ENCODE measurements at regions not wholly inside any gene's neighbourhood (a gene's known extent, or its start where the extent isn't known, plus 50 kb on each side); places are given as distances from the start of the nearest gene placed in this dataset.

DNA sequence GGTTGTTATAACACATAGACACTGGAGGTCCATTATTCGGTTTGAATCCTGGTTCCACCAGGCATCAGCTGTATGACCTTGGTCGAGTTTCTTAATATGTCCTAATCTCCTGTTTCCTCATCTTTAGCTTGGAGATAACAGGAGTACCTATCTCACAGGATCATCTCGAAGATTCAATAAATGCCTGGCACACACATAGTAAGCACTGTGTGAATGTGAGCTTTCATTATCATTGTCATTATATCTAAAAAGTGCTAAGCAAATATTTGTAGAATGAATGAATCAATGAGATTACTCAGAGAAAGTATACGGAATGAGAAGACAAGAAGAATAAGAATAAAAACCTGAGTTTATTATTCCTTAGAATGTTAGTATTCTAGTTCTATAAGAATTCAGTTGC lies 227.4 kb upstream of the CFAP20DC start:
- DNase-seq: no peak

DNA sequence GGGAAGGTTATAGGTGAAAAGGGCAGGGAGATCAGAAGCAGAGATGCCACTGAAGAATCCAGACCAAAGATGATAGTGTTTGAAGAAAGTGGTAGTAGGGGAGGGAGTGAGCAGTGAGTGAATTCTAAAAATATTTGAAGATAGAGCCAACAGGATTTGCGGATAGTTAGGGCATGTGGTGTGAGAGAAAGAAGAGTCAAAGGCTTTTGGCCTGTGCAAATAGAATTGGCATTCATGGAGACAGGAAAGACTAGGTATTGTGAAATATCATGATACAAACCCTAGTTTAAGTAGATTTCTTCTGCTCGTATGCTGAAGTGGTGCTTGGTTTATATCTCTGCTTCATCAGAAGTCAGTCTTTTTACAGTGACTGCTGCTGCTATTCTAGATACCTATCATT lies 224.2 kb upstream of the CFAP20DC start:
- DNase-seq: no peak

DNA sequence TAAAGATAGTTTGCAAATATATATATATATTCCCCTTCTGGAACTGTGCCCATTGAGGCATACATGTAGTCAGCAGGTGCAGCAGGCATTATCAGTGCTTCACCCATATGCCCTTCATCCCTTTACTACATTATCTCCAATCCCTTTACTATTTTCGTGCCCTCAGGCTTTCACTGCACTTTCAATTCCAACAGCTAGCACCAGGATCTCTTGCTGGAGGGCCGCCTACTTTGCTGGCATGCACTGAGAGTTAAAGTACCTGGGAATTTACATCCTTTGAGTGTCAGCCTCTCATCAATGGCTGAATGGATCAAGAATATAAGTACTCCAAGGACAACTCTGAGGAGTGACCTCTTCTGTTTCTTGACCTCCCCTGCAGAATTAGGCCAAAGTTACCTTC lies 222.1 kb upstream of the CFAP20DC start:
- DNase-seq: no peak

DNA sequence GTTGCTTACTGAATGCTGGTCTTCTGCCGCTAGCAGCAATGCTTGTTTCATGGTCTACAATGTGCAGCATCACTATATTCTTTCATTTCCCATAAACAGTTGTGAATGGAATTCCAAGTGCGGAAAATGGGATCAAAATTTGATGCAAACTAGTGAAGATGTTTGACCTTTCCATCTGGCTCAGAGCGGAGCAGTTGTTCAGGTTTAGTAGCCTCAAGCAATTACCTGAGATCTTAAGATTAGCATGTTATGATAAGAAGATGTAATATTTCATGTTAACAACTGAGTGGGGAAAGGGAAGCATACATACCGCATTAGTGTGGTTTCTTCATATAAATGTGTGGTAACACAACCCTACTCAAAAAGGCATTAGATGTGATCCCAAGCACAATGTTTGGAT lies 221.1 kb upstream of the CFAP20DC start:
- no peak for DNase-seq

DNA sequence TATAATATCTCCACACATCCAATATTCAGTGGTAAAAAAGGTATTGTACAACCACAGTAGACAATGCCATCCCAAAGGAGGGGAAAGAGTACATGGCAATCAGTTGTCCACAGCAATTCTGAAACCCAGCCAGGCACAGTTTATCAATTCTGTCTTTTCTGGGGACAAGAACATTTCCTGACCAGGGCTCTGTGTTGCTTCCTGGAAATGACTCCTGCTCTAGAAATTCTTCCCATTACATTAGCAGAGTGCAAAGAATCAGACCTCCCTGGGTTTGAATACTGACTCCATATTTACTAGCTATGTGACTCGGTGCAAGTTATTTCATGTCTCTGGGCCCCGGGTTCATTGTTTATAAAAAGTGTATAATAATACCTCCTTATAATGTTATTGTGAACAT lies 220.4 kb upstream of the CFAP20DC start:
- DNase-seq: no peak

DNA sequence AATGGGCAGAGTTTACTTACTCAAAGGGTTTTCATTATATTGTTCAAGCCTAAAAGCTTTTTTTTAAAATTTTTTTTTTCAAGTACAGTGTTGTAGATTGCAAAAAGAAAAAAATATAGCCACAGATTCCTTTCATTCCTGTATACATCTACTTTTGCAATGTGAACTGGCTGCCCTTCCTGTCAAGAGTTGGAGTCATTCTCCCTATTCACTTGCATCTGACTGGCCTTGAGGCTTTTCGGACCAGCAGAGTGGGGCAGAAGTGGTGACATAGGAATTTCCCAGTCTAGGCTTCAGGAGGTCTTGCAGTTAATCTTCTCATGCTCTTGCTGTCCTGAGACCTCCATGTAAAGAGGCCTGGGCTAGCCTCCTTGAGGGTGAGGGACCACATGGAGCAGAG lies 218.3 kb upstream of the CFAP20DC start:
- DNase-seq: no peak

DNA sequence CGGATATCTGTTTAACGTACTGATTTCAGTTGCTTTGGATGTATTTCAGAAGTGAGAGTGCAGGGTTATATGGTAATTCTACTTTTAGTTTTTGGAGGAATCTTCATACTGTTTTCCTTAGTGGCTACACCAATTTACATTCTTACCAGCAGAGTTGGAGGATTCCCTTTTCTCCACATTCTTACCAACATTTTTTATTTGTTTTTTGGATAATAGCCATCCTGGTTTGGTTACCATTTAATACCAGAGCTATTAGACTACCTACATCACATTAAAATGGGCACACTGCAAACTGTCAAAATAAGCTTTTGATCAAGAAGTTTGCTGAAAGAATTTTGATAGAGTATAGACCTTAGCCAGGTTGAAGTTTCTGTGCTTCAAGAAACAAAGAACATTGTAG lies 217.2 kb upstream of the CFAP20DC start:
- DNase-seq: no peak

DNA sequence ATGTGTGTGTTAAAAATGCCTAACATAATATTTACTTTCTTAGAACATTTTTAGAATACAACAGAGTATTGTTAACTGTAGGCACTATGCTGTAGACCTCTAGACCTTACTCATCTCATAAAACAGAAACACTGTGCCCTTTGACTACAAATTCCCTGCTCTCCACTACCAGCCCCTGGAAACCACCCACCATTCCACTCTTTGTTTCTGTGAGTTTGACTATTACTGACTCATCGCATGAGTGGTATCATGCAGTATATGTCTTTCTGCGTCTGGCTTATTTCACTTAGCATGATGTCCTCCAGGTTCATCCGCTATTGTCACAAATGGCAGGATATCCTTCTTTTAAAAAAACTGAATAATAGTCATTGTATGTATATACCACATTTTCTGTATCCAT lies 216.7 kb upstream of the CFAP20DC start:
- DNase-seq: no peak

DNA sequence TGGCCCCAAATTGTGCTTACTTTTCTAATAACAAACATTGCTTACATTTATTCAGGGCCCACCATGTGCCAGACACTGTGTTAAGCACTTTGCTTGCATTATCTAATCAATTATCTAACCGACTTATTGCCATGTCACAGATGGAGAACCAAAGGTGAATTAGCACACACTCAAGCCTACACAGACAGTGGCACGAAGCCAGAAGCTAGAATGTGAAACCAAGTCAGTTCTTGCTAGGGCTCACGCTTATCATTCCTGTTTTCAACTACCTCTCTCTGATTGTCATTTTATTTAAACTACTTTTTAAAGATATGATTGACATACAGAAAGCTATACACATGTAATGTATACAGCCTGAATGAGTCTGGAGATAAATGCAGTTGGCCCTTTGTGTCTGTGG lies 215.7 kb upstream of the CFAP20DC start:
- DNase-seq: no peak

DNA sequence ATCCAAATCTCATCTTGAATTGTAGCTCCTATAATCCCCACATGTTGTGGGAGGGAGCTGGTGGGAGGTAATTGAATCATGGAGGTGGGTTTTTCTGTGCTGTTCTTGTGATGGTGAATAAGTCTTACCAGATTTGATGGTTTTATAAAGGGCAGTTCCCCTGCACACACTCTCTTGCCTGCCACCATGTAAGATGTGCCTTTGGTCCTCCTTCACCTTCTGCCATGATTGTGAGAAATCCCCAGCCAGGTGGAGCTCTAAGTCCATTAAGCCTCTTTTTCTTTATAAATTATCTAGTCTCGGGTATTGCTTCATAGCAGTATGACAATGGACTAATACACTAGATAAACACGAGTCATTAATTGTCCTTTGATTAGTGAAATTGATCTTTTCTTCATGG lies 214.5 kb upstream of the CFAP20DC start:
- no peak for DNase-seq

DNA sequence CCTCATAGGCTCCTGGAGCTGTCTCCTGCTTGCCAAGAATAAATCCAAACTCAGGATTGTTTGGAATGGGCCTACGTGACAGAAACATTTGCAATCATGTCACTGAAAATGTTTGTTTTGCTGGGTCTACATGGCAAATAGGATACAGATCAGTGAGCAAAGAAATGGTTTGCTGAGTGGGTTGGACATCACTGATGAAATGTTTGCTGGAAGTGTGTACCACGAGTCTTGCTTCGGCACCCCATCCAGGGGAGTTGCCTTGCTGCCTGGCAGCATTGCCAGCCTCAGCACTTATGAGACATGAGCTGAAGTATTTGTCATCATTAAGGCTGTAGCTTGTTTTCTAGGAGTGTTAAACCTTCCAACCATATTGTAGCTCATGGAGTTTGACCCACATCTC lies 213.3 kb upstream of the CFAP20DC start:
- no peak for DNase-seq

DNA sequence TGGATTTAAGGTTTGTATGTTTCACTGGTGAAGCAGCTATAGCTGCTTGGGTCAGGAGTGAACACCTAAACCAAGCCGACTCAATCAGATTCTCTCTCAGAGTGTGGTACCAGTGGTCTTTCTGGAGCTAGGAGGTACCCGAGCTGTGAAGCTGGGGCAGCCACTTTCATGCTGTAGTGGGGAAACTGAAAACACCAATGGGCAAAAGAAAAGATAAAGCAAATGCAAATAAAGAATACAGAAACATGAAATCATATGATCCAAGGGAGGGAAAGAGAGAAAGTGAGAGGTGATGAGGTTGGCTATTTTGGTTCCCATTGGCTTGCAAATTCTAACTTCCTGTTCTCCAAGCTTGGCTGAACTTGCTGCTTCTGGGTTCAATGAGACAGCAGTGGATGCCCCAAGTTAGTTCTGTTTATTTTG lies 212.3 kb upstream of the CFAP20DC start:
- no peak for DNase-seq

DNA sequence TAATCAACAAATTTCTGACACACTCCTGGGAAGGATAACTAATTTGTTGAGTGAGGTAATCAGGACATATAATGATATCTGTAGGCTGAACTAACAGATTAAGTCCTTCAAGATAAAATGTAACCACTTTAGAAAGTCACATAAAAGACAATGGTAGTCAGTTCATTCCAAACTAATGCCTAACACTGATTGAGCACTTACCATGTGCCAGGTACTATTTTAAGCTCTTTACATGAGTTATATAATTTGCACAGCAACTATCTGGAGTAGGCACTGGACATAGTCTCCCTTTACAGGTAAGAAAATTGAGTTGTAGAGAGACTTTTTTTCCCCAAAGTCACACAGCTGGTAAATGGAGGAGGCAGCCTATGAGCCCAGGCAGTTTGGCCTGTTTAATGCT lies 211.2 kb upstream of the CFAP20DC start:
- DNase-seq: no peak

DNA sequence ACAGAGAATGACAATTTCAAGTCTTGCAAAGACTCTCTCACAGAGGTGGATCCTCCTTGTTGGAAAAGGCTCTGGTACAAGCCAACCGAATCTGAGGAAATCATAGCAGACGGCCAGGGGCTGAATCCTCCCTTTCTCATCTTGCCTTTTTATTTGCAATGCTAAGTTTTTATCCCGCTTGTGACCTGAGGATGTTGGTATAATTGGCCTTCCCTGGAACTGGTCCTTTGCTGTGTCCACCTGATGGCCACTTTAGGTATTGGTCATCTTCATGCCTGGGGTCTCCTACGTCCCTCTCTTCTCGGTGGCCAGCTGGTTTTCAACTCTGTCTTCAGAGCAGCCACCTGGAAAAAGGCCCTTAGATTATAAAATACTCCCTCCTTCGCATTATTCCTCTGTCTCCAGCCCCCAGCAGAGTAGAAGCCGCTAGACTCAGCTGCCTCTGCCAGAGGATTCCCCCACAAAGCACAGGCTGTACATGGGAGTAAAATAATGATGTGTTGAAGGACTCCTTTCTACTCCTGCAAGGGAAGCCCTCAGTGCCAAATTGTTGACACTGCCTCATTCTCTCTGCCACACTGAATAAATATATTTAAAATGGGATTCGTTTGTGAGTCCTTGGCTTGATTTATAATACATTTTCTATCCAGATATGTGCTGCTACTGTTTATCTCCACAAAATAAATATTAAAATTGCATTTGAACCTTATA lies 208.9 kb upstream of the CFAP20DC start:
- no peak for DNase-seq

DNA sequence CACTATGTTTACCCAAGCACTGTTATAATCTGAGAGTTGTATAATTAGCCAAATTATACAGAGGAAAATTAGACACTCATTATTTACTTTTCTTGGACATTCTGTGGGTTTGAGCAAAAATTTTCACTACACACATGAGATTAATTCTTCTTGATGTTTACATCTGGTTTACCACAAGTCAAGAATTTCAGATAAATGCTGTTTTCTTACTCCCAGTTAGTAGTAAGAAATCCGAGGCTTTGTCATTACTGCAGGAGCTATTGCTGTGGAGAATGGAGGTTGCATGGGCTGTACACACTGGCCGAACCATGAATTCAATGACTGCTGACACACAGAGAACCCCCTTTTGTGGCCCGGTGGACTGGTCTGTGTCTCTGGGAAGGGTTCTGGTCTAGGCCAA lies 207.7 kb upstream of the CFAP20DC start:
- DNase-seq: no peak

DNA sequence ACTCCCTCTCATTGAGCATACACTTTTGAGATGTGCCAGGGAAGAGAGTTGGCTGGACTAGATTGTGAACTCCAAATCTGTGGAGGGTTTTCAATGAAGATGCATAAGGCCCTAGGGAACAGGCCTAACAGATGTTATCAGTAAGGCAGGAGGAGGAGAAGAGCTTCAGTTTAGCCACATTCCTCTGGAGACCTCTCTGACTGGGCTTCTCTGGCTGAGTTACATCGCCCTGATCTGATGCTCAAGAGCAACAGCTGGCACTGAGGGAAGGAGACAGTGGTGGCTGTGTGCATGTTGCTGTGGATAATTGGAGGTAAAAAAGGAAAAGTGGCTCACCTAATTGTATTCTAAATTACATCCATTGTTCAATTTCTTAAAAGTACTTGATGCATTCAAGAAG lies 206.4 kb upstream of the CFAP20DC start:
- DNase-seq: no peak

DNA sequence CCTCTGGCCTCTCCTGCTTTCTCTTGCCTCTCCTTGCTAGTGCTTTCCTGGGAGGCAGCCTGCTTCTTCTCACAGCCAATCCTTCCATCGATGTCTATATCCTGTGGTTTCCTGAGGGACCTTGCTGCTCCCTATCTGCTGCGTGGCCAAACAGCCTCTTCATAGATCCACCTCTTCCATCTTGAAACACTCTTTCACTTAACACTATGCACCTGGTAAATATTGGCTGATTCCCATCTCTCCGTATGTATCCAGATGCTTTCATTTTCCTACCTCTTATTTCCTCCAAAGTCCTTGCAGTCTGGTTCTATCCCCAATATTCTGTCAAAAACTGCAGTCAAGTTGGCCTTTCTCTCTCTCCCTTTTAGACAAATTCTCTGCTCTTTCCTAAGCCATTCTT lies 205.2 kb upstream of the CFAP20DC start:
- DNase-seq: no peak

DNA sequence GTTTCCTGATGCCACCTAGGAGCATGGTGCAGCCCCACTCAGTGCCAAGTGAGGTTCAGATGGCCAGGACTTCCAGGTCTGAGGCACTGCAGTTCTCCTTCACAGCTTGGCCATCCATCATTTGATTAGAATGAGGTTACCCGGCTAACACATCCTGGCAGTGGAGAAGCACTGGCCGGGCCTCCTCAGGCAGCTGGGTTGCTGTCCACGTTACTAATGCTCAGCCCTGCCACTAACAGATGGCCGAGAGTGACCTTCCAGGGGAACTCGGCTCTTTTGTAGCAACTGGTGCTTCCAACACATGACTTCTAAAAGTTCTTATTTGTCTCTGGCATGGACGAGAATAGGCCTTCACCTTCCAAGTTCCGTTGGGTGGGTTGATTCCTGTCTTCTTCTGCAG lies 204.6 kb upstream of the CFAP20DC start:
- DNase-seq: no peak

DNA sequence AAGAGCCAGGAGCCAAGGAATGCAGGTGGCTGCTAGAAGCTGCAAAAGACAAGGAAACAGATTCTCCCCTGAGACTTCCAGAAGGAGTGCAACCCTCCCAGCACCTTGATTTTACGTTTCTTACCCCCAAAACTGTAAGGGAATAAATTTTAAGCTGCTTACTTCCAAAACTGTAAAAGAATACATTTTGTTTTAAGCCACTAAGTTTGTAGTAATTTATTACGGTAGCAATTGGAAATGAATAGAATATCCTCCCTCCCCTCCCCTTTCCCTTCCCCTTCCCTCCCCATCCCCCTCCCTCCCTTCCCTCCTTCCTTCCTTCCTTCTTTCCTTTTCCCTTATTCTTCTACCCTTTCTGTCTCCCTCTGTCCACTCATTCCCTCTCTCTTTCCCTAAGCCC lies 203.7 kb upstream of the CFAP20DC start:
- no peak for DNase-seq

DNA sequence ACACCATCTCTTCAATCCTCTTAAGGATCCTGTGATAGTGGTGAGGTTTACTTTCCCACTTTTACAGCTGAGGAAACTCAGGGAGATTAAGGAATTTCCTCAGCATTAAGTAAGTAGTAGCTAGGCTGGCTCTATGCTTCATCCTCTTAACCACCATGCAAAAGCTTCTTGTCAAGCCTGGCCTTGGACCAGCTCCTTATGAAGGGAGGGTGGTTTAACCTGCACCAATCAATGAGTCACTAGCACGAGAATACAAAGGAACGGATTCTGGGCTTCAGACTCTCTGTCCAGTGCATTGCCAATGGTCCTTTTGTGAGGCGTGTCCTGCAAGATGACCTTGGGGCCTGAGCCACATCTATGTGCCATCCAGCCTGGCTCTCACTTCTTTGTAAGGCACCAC lies 202.0 kb upstream of the CFAP20DC start:
- DNase-seq: no peak

DNA sequence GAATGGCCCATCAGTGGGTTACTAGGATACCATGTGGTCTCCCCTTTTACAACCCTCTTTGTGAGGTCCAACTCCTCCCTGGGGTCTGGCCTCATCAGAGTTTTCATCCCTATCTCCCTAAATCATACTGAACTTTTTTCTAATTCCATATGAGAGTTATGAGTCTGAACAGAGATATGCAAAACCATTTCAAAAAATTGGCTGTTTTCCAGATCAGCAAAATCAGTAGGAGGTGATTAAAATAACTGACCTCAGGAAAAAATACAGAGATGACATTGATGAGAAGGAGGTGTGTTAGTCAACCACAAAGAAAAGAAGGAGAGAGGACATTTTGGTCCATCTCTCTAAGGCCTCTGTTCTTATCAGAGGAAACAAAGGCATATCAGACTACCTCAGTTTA lies 200.8 kb upstream of the CFAP20DC start:
- DNase-seq: no peak

DNA sequence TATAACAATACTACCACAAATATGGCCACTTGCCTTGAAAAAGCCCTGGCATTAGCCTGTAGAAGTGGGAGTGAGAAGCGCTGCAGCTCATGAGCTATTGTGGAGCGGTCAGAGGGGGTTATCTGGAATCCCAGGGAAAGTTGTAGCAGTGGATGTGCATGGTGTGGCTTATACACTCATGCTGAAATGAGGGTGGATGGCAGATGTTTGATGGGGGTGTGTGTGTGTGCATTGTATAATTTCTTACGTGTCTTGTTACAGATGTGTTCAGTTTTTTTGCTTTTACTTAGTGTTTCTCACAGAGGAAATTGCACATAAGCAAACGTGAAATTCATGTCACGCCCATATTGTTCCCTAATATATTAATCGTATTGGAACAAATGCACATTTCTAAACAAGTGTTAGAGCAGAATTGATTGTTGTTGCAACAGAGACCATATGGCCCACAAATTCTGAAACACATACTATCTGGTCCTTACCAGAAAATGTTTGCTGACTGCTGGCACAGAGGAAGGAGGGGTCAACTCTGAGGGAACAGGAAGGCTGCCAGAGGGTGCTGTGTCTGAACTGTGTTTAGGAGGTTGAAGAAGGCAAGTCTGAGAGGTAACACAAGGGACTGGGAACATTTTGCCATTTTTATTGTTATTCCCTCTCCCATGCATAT lies 200.0 kb upstream of the CFAP20DC start:
- no peak for DNase-seq

DNA sequence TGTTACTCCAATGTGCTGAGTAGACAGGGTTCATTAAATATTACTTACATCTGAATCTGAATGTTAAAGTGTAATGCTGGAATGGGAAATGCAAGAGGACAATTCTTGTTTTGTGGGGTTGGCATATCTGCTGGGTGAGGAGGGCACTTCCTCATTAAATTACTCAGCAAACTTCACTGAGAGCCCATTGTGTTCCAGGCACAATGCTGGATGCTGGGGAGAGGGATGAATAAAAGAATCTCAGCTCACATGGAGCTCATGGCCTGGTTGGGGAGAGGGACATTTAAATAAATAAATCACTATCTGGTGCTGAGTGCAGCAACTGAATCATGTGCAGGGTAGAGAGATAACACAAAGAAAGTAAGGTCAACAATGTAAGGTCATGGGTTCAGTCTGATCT lies 199.2 kb upstream of the CFAP20DC start:
- DNase-seq: no peak

DNA sequence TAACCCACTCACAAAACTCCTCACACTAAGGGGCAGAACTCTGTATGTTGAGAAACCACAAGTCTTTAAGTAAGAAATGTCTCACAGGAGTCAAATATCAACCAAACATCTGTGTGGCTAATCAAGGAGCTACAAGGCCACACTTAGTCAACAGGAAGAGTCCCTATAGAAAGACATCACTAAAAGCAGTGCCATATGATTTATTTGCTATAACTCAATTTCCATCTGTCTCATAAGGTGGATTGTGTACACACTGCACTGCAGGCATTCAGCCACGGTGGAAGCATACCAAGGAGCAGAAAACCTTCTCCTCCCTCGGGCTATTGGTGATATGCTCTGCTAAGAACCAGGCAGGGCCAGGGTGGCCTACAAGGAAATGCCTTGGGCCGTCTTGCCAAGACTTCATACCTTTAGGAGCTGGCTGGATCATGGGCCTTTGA lies 197.6 kb upstream of the CFAP20DC start:
- DNase-seq: no peak

All from NCI-H2029 (cell line).